ENCODE measurements at regions not wholly inside any gene's neighbourhood (a gene's known extent, or its start where the extent isn't known, plus 50 kb on each side); places are given as distances from the start of the nearest gene placed in this dataset.

DNA sequence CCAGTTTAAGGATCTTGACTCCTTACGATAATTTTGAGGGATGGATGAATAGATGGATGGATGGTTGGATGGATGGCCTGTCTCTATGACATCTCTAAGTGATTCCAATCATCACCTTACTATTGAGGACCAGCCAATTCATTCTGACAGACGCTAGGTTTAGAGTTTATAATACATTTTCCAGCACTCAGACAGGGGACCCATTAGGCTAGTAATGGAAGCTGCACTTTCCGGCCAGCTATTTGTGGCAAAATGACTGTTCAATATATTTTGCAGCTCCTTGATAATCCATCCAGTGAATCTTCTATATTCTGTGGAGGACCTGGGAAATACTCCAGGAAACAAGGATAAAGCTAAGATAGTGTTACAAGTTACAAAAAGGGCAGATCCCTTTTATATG is 262.9 kb downstream of the TDRD15 start:
- 90% methylated on average over 3 of the region's 3 CpGs for WGBS
- TF ChIP-seq POLR2A (IDR thresholded peaks at IDR 0.05), result no peak
- TF ChIP-seq POLR2AphosphoS5 (IDR thresholded peaks at IDR 0.05), result no peak
- no peaks in the 10 kb centered on the region for H3K4me1 ChIP-seq (replicated peaks)
- intact Hi-C loops (cut with DNase I), result no loop called here
- H3K36me3 ChIP-seq, result no peaks in the 10 kb centered on the region
- H3K27me3 ChIP-seq (replicated peaks; ENCODE audit: insufficient read depth), result no peaks in the 10 kb centered on the region
- DNase-seq (ENCODE audit: low spot score), result no peak
- no peak overlapping the region for H3K27ac ChIP-seq
- H3K4me3 ChIP-seq, result no peak overlapping the region
- H3K9me3 ChIP-seq, result no peaks in the 10 kb centered on the region

DNA sequence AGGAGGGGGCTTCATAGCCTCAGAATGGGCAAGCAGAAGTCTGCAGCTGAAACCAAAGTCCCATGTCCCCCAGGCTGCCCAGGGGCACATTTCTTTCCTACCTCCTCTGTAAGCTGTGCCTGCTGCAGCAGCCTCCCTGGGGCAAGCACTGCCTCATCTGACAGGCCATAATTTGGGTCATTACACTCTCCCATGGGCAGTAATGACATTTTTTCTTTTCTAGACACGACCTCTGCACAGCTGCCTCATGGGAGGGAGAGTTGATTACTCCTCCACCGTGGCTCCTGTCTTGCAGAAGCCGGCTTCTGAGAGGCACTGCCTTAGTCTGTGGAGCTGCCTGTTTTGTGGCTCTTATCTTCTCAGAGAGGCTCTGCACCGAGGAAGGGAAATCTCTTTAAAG is 268.9 kb downstream of the TDRD15 start:
- DNase-seq (ENCODE audit: low spot score), result no peak
- Histone ChIP-seq H3K27me3 (replicated peaks; ENCODE audit: insufficient read depth) (no peaks in the 10 kb centered on the region), H3K27ac (no peak overlapping the region), H3K9me3 (no peaks in the 10 kb centered on the region), H3K4me1 (replicated peaks) (no peaks in the 10 kb centered on the region), H3K4me3 (no peak overlapping the region), H3K36me3 (no peaks in the 10 kb centered on the region)
- TF ChIP-seq POLR2A (IDR thresholded peaks at IDR 0.05), result no peak
- 54% methylated on average over 4 of the region's 4 CpGs for WGBS
- intact Hi-C loops (cut with DNase I), result no loop called here

DNA sequence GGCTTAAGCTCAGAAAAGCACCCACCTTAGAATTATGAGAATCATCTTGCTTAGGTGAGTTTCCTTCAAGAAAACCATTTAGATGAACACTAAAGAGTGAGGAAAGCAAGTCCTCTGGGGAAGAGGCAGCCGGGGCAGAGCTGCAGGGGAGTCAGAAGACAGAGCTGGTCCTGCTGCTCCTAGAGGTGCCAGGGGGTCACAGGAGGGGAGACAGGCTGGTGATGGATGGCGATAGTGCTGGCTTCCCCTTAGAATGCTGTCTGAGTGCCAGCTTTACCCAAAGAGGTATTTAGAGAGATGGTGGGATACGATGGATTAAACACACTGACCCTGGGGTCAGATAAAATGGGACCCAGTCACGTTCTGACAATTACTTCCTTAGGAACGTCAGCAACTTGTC is 269.4 kb downstream of the TDRD15 start:
- no peaks in the 10 kb centered on the region for H3K36me3 ChIP-seq
- intact Hi-C loops (cut with DNase I), result no loop called here
- no peaks in the 10 kb centered on the region for H3K4me1 ChIP-seq (replicated peaks)
- WGBS, result 64% methylated on average over 5 of the region's 5 CpGs
- no peaks in the 10 kb centered on the region for H3K27me3 ChIP-seq (replicated peaks; ENCODE audit: insufficient read depth)
- DNase-seq (ENCODE audit: low spot score), result no peak
- no peak overlapping the region for H3K27ac ChIP-seq
- TF ChIP-seq, protein P1, sequence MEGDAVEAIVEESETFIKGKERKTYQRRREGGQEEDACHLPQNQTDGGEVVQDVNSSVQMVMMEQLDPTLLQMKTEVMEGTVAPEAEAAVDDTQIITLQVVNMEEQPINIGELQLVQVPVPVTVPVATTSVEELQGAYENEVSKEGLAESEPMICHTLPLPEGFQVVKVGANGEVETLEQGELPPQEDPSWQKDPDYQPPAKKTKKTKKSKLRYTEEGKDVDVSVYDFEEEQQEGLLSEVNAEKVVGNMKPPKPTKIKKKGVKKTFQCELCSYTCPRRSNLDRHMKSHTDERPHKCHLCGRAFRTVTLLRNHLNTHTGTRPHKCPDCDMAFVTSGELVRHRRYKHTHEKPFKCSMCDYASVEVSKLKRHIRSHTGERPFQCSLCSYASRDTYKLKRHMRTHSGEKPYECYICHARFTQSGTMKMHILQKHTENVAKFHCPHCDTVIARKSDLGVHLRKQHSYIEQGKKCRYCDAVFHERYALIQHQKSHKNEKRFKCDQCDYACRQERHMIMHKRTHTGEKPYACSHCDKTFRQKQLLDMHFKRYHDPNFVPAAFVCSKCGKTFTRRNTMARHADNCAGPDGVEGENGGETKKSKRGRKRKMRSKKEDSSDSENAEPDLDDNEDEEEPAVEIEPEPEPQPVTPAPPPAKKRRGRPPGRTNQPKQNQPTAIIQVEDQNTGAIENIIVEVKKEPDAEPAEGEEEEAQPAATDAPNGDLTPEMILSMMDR (IDR thresholded peaks at IDR 0.05), result no peak
- TF ChIP-seq POLR2A (IDR thresholded peaks at IDR 0.05) (no peak), POLR2AphosphoS5 (IDR thresholded peaks at IDR 0.05) (no peak)
- no peaks in the 10 kb centered on the region for H3K9me3 ChIP-seq
- no peak overlapping the region for H3K4me3 ChIP-seq

DNA sequence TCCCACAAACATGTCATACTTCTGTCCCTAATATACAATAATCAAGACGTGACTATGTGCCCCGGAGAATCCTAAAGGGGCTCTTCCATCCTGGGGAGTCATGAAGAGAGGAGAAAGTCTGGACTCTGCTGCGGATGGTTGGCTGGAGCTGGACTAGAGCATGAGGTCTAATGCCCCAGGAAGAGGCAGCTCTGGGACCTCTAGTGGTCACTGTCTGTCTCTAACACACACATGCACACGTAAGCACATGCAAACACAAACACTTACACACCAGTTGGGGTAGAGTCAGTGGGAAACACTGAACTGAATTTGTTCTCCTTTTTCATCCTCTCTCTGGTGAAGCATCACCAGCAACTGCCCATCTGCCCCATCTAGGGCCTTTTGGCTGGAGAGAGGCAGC is 271.6 kb downstream of the TDRD15 start:
- Histone ChIP-seq H3K4me3 (no peak overlapping the region), H3K27ac (no peak overlapping the region), H3K36me3 (no peaks in the 10 kb centered on the region), H3K9me3 (no peaks in the 10 kb centered on the region), H3K27me3 (replicated peaks; ENCODE audit: insufficient read depth) (no peaks in the 10 kb centered on the region), H3K4me1 (replicated peaks) (no peaks in the 10 kb centered on the region)
- TF ChIP-seq, protein P1 (IDR thresholded peaks at IDR 0.05), result no peak
- no peak for TF ChIP-seq POLR2A (IDR thresholded peaks at IDR 0.05)
- no peak for TF ChIP-seq POLR2AphosphoS5 (IDR thresholded peaks at IDR 0.05)
- WGBS, result 93% methylated on average over 4 of the region's 4 CpGs
- DNase-seq (ENCODE audit: low spot score), result no peak
- intact Hi-C loops (cut with DNase I), result no loop called here

DNA sequence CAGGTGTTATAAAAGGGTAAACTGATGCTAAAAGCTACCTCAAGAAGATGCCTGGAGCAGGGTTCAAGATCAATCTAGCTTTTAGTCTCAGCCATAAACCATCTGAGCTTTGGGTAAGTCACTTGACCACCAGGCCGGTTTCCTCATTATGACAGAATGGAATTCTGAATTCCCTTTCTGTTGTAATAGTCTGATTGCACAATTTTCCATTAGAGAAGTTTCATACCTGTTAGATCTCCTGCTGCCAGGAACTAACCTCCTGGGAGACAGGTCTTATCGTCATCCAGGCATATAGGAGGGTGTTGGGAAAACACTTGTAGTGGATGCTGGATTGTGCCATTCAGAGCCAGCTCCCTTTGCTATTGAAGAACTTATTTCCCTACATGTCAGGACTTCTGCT is 272.5 kb downstream of the TDRD15 start:
- Histone ChIP-seq H3K4me3 (no peak overlapping the region), H3K4me1 (replicated peaks) (no peaks in the 10 kb centered on the region), H3K36me3 (no peaks in the 10 kb centered on the region), H3K27ac (no peak overlapping the region), H3K27me3 (replicated peaks; ENCODE audit: insufficient read depth) (no peaks in the 10 kb centered on the region), H3K9me3 (no peaks in the 10 kb centered on the region)
- intact Hi-C loops (cut with DNase I), result no loop called here
- no peak for TF ChIP-seq POLR2AphosphoS5 (IDR thresholded peaks at IDR 0.05)
- no peak for DNase-seq (ENCODE audit: low spot score)
- WGBS, result 83% methylated on average over 2 of the region's 2 CpGs

DNA sequence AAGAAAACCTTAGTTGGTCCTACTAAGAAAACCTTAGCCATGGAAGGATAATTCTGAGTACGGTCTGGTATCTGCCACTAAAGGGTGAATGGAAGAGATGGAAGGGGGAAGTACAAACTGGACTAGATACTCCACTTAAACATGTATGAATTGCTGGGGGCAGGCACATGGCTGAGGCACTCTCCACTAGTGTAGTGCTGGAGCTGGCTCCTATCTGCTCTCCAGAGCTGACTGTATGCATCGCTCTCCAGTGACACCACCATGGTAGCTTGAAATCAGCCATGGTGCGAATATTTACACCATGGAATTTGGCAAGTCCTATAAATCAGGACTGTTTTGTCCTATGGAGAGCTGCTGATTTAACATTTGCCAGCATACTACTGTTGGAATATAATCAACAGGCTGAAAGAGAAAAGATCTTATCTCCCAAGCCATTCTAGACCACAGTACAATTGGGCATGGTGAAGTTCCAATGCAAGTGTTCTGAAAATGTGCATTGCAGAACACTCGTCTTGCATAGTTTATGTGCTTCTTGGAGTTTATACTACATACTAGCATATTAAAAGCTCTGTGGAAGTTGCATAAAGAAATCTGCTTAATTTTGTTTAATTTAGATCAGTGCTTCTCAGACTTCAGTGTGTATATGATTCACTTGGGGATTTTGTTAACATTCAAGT is 277.4 kb downstream of the TDRD15 start:
- TF ChIP-seq POLR2A (IDR thresholded peaks at IDR 0.05) (no peak), POLR2AphosphoS5 (IDR thresholded peaks at IDR 0.05) (no peak)
- TF ChIP-seq, protein P1 (IDR thresholded peaks at IDR 0.05), result no peak
- no peaks in the 10 kb centered on the region for H3K27me3 ChIP-seq (replicated peaks; ENCODE audit: insufficient read depth)
- H3K4me3 ChIP-seq, result no peak overlapping the region
- DNase-seq (ENCODE audit: low spot score), result no peak
- no peaks in the 10 kb centered on the region for H3K36me3 ChIP-seq
- H3K9me3 ChIP-seq, result no peaks in the 10 kb centered on the region
- H3K4me1 ChIP-seq (replicated peaks), result no peaks in the 10 kb centered on the region
- H3K27ac ChIP-seq, result no peak overlapping the region
- WGBS, result 88% methylated on average over 4 of the region's 4 CpGs
- intact Hi-C loops (cut with DNase I), result no loop called here
